Right atrium auricular region (tissue), 2 donors: ENCODE measurements at regions not wholly inside any gene's neighbourhood (a gene's known extent, or its start where the extent isn't known, plus 50 kb on each side); places are given as distances from the start of the nearest gene placed in this dataset.

Experiments used
- DNase-seq: peaks from one replicate; pipeline ENCODE4 v3.0.0-alpha.2; 2019; ENCODE audit warnings: low spot score
- H3K27ac ChIP-seq, 2 donors: fragments of 200-600 bp; sonication (generic); 1 replicate in 1 of 2; 2 replicates in 1 of 2; pipeline ENCODE4 v1.5.1; 2016 to 2019
- H3K27me3 ChIP-seq, 2 donors: fragments of 200-600 bp; sonication (generic); one replicate each; pipeline versions ENCODE4 v1.5.1 to v1.6.0; 2017 to 2019
- H3K36me3 ChIP-seq: fragments of 200-600 bp; sonication (generic); one replicate; pipeline ENCODE4 v1.5.1; 2016
- H3K4me1 ChIP-seq, 2 donors: fragments of 200-600 bp; sonication (generic); one replicate each; pipeline versions ENCODE4 v1.5.1 to v1.6.0; 2017 to 2019
- H3K4me3 ChIP-seq, 2 donors: fragments of 200-600 bp; sonication (generic); 1 replicate in 1 of 2; 2 replicates in 1 of 2; pipeline ENCODE4 v1.5.1; 2017 to 2019; ENCODE audit warnings: mild to moderate bottlenecking in 1 of 2, moderate library complexity in 1 of 2
- H3K9me3 ChIP-seq, 2 donors: fragments of 200-600 bp; sonication (generic); one replicate each; pipeline ENCODE4 v1.5.1; 2019
- TF ChIP-seq, protein P1 (sequence below), 2 donors: fragments of 200-600 bp; sonication (generic); IDR thresholded peaks; one replicate each; pipeline ENCODE4 v1.5.1; 2019; ENCODE audit warnings: antibody characterized with exemption in 2 of 2

DNA sequence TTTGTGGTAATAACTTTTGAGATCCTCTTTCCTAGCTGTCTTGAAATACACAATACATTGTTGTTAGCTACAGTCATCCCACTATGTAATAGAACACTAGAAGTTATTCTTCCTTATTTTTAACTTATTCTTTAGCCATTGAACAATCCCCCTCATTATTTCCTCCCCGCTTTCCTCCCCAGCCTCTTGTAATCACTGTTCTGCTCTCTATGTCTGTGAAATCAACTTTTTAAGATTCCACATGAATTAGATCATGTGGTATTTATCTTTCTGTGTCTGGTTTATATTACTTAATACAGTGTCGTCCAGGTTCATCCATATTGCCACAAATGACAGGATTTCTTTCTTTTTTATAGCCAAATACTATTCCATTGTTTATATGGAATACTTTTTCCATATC, 72.9 kb downstream of the SLC10A2 start:
- H3K27ac ChIP-seq, result no peak overlapping the region
- TF ChIP-seq, protein P1, sequence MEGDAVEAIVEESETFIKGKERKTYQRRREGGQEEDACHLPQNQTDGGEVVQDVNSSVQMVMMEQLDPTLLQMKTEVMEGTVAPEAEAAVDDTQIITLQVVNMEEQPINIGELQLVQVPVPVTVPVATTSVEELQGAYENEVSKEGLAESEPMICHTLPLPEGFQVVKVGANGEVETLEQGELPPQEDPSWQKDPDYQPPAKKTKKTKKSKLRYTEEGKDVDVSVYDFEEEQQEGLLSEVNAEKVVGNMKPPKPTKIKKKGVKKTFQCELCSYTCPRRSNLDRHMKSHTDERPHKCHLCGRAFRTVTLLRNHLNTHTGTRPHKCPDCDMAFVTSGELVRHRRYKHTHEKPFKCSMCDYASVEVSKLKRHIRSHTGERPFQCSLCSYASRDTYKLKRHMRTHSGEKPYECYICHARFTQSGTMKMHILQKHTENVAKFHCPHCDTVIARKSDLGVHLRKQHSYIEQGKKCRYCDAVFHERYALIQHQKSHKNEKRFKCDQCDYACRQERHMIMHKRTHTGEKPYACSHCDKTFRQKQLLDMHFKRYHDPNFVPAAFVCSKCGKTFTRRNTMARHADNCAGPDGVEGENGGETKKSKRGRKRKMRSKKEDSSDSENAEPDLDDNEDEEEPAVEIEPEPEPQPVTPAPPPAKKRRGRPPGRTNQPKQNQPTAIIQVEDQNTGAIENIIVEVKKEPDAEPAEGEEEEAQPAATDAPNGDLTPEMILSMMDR (IDR thresholded peaks at IDR 0.05), result no peak
- no peak overlapping the region for H3K4me3 ChIP-seq
- peaks cover 0 to 8% of the 10 kb centered on the region in 2 donors for H3K9me3 ChIP-seq
- DNase-seq, result no peak
- H3K36me3 ChIP-seq, result no peaks in the 10 kb centered on the region
- no peaks in the 10 kb centered on the region for H3K4me1 ChIP-seq
- no peaks in the 10 kb centered on the region for H3K27me3 ChIP-seq

DNA sequence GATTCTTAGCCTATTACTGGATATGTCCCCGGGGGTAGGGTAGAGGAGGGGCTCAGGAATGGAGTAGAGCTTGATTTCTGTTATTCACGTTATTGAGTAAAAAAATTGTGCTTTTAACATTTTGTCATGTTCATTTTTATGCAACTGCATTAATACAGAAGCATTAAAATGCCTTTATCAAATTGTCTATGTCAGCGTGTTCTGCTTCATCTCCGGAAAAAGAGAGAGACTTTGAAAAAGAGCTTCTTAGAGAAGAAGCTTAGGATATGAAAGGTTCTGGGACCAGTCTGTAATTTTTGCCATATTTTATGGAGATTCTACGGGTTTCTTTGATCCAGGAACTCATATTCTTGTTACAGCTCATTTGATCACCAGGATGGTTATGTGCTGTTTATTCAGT, 82.0 kb downstream of the SLC10A2 start:
- TF ChIP-seq, protein P1 (IDR thresholded peaks at IDR 0.05), result no peak
- Histone ChIP-seq H3K36me3 (no peaks in the 10 kb centered on the region), H3K27ac (no peak overlapping the region), H3K9me3 (peaks cover 0 to 9% of the 10 kb centered on the region in 2 donors), H3K4me3 (no peak overlapping the region), H3K4me1 (no peaks in the 10 kb centered on the region), H3K27me3 (no peaks in the 10 kb centered on the region)
- DNase-seq, result no peak

DNA sequence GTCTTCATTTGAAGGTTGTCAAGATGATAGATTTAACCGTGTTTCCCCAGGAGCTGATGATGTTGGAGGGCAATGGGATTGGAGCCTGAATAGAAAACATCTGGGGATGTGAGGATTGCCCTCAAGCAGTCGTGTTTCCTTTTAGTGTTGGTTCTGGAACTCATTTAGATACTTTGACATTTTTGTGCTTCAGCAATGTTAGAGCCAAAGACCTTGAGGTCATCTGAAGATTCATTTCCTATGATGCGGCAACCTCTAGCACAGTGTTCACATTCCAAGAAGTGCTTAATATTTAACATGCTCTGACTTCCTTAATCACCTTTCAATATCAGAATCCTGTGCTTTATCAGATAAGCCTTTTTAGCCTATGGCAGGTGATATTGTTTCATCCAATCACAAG, 82.7 kb downstream of the SLC10A2 start:
- Histone ChIP-seq H3K4me3 (no peak overlapping the region), H3K36me3 (no peaks in the 10 kb centered on the region), H3K27me3 (no peaks in the 10 kb centered on the region), H3K4me1 (no peaks in the 10 kb centered on the region), H3K27ac (no peak overlapping the region), H3K9me3 (peaks cover 0 to 9% of the 10 kb centered on the region in 2 donors)
- DNase-seq, result no peak
- TF ChIP-seq, protein P1 (IDR thresholded peaks at IDR 0.05), result no peak

DNA sequence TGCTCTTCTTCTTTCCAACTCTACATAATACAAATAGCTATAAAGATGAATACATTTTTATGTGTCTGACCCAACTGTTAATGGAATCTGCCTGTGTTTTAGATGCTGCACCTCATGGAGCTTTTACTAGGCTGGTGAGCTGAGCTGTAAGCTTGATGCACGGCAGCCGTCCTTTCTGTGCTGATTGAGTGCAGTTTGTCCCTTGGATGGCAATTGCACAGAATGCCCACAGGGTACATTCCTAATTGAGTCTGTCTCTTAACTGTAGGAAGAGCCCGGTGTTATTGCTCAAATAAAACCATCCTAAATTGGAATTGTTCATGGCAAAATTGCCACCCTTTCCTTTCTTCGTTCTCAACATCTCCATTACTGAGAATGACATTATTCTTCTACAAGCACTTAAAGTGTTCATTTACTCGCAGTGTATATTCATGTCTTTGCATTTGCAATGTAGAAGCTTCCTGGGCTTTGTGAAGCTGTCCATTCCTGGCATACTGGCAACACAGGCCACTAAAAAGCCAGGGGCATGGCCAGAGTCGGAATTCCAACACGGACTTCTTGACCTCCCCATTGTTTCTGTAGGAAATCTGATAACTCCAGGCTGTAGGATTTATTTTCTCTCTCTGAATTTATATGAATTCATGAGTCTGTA, 85.8 kb downstream of the SLC10A2 start:
- no peaks in the 10 kb centered on the region for H3K27me3 ChIP-seq
- TF ChIP-seq, protein P1 (IDR thresholded peaks at IDR 0.05), result no peak
- H3K36me3 ChIP-seq, result no peaks in the 10 kb centered on the region
- DNase-seq, result no peak
- no peaks in the 10 kb centered on the region for H3K9me3 ChIP-seq
- H3K27ac ChIP-seq, result no peak overlapping the region
- H3K4me1 ChIP-seq, result no peaks in the 10 kb centered on the region
- H3K4me3 ChIP-seq, result no peak overlapping the region

DNA sequence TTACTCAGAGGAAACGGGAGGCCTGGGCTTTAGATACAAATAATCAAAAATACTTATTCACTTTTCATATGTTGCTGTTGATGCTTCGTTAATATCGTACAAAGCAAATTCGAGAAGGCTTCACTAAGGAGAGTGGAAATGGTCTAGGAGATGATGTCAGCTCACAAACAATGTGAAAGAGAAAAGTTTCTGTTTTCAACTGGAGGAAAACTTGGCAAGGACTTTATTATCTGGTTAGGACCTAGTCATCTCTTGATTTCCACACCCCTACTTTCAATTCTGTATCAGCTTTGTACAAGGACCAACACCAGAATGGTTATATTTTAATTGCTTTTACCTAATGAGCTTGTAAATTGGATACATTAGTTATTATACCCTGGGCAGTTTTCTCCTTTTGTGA, 88.0 kb downstream of the SLC10A2 start:
- Histone ChIP-seq H3K27ac (peak overlapping the region in 1 of 2 donors; percentile 43), H3K27me3 (no peaks in the 10 kb centered on the region), H3K36me3 (no peaks in the 10 kb centered on the region), H3K4me3 (peak overlapping the region; percentile 25 to 30), H3K4me1 (no peaks in the 10 kb centered on the region), H3K9me3 (no peaks in the 10 kb centered on the region)
- TF ChIP-seq, protein P1 (IDR thresholded peaks at IDR 0.05), result no peak
- DNase-seq, result no peak

DNA sequence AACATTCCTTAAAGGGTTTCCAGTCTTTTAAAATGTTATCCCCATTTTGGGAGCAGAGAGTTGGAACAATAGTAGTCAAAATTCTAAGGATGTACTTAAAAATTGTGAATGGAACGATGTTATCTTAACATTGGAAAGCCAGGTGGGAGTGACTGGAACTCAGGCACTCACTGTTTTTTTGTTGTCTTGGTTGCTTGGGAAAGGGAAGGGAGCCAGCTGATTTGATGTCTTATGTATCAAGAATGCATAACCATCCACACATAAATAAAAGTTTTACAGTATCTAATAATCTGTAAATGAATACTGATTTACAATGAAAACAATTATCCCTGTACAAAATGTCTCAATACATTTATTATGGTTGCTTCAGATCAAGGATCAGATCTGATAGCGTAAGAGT, 88.7 kb downstream of the SLC10A2 start:
- Histone ChIP-seq H3K9me3 (no peaks in the 10 kb centered on the region), H3K27me3 (no peaks in the 10 kb centered on the region), H3K36me3 (no peaks in the 10 kb centered on the region), H3K4me1 (no peaks in the 10 kb centered on the region), H3K27ac (peak overlapping the region in 1 of 2 donors; percentile 43), H3K4me3 (peak overlapping the region; percentile 25 to 30)
- TF ChIP-seq, protein P1 (IDR thresholded peaks at IDR 0.05), result no peak
- DNase-seq, result no peak
